IPS-18a (cell line): ENCODE measurements at regions not wholly inside any gene's neighbourhood (a gene's known extent, or its start where the extent isn't known, plus 50 kb on each side); places are given as distances from the start of the nearest gene placed in this dataset.
"Not testable (repeated sequence)": the region's sequence is repeated elsewhere in the genome, so short reads cannot be mapped to it uniquely, and the experiment has no call there.

Experiments
- H3K27ac ChIP-seq: one replicate; pipeline ENCODE4 v1.5.1; 2013; ENCODE audit warnings: low read length
- H3K27me3 ChIP-seq: one replicate; pipeline ENCODE4 v1.6.1; 2013; ENCODE audit warnings: mild to moderate bottlenecking, low read length; ENCODE audit not compliant: control insufficient read depth, insufficient read depth
- H3K36me3 ChIP-seq: one replicate; pipeline ENCODE4 v1.6.1; 2013; ENCODE audit warnings: low read depth, low read length; ENCODE audit not compliant: control insufficient read depth
- H3K4me1 ChIP-seq: one replicate; pipeline ENCODE4 v1.6.1; 2013; ENCODE audit warnings: low read depth, low read length; ENCODE audit not compliant: control insufficient read depth
- H3K4me3 ChIP-seq: one replicate; pipeline ENCODE4 v1.5.1; 2013; ENCODE audit warnings: low read length
- H3K9ac ChIP-seq: one replicate; pipeline ENCODE4 v1.6.1; 2013; ENCODE audit warnings: mild to moderate bottlenecking, low read length, moderate library complexity
- H3K9me3 ChIP-seq: one replicate; pipeline ENCODE4 v1.6.1; 2013; ENCODE audit warnings: low read depth, low read length; ENCODE audit not compliant: control insufficient read depth

DNA sequence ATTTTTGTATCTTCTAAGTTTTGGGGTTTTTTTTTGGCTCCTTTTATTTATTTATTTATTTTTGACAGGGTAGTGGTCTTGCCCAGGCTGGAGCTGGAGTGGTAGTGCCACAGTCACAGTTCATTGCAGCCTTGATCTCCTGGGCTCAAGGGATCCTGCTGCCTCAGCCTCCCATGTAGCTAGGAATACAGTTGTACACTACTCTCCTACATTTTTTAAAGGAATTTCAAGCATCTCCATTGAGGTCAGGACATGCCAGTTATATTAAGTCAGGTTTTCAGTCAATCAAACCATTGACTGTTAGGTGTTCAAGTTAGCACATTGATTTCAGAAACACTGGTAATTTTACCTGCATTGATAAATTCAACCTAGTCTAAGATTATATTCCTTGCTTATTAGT lies 480.5 kb upstream of the SPRY2 start:
- no peaks in the 10 kb centered on the region for H3K4me1 ChIP-seq
- no peak overlapping the region for H3K4me3 ChIP-seq
- no peak overlapping the region for H3K9ac ChIP-seq
- peaks cover 3% of the 10 kb centered on the region for H3K9me3 ChIP-seq
- H3K27ac ChIP-seq, result no peak overlapping the region
- no peaks in the 10 kb centered on the region for H3K36me3 ChIP-seq
- no peaks in the 10 kb centered on the region for H3K27me3 ChIP-seq

DNA sequence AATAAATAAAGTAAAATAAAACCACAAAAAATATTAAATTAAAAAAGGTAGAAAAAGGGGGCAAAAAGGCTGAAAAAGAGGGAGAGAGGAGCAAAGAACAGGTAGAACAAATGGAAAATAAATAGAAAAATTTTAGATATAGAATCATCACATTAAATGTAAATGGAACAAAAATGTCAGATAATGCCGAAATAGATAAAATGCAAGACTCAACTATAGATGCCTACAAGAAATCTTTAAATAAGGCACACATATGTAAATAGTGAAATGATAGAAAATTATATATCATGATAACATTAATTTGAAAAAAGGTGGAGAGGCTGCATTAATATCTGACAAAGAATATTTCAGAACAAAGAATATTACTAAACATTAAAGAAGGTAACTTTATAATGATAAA lies 477.1 kb upstream of the SPRY2 start:
- Histone ChIP-seq H3K9me3 (peaks cover 3% of the 10 kb centered on the region), H3K27ac (no peak overlapping the region), H3K4me3 (no peak overlapping the region), H3K9ac (no peak overlapping the region), H3K27me3 (no peaks in the 10 kb centered on the region), H3K4me1 (no peaks in the 10 kb centered on the region), H3K36me3 (no peaks in the 10 kb centered on the region)

DNA sequence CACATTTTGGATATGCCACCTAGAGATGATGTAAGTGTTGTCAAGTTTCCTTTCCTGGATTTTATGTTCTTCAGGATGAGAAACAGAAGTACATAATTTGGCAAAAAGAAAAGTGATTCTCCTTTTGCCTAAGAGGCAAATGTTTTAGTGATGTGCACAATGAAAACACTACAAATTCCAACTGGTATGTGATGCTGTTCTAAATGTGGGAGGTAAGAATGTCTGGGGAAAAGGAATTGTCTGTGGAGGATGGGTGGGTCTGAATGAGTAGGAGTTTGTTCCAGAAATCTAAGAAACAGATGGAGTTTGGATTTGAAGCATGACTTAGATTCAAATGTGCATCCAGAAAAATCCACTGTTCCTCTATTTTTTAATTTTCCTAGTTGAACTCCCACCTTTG lies 473.6 kb upstream of the SPRY2 start:
- H3K4me1 ChIP-seq, result no peaks in the 10 kb centered on the region
- no peaks in the 10 kb centered on the region for H3K36me3 ChIP-seq
- no peak overlapping the region for H3K27ac ChIP-seq
- peaks cover 3% of the 10 kb centered on the region for H3K9me3 ChIP-seq
- H3K9ac ChIP-seq, result no peak overlapping the region
- H3K27me3 ChIP-seq, result no peaks in the 10 kb centered on the region
- H3K4me3 ChIP-seq, result no peak overlapping the region

DNA sequence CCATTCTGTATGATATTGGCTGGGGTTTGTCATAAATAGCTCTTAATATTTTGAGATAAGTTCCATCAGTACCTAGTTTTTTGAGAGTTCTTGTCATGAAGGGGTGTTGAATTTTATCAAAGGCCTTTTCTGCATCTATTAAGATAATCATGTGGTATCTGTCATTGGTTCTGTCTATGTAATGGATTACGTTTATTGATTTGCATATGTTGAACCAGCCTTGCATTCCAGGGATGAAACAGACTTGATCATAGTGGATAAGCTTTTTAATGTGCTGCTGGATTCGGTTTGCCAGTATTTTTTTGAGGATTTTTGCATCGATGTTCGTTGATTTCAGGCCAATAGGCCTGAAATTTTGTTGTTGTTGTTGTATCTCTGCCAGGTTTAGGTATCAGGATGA lies 469.4 kb upstream of the SPRY2 start:
- not testable (repeated sequence) for H3K27ac ChIP-seq, H3K4me1 ChIP-seq, H3K36me3 ChIP-seq, H3K27me3 ChIP-seq, H3K9me3 ChIP-seq, H3K4me3 ChIP-seq, H3K9ac ChIP-seq

DNA sequence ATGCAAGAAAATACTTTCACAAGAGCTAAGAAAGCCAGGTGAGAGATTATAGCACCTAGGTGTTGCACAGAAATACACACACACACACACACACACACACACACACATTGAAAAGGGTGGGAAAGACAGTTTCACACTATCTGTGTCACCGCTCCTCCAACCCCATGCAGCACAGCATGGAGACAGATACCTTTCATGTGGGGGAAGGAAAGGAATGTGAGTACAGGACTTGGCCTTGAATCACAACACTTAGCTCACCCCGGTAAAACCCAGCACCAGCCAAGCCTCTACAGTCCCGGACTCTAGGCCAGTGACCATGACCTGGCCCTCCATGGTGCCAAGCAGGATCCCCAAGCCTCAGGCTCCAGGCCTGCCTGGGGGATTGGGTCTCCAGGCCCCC lies 462.0 kb upstream of the SPRY2 start:
- Histone ChIP-seq H3K4me1 (no peaks in the 10 kb centered on the region), H3K9ac (no peak overlapping the region), H3K9me3 (no peaks in the 10 kb centered on the region), H3K36me3 (no peaks in the 10 kb centered on the region), H3K27me3 (no peaks in the 10 kb centered on the region), H3K4me3 (no peak overlapping the region), H3K27ac (no peak overlapping the region)

DNA sequence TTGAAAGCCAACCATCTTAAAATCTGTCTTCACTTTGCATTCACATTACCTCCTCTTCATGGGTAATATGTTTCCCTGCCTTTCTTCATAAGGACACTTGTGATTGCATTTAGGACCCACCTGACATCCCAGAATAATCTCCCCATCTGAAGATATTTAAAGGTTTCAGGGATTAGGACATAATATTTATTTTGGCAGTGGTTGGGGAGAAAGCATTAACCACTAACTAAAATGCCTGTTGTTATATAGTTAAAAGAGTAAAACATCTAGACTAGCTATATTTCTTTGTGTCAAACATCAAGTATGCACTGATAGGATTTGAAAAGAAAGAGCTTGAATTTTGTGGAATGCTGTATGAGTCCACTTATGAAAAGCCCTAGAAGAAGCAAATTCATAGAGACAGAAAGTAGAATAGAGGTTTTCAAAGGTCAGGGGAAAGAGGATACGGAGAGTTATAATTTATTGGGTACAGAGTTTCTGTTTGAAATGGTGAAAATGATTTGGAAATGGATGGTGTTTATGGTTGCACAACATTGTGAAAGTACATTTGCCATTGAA lies 457.7 kb upstream of the SPRY2 start:
- H3K36me3 ChIP-seq, result no peaks in the 10 kb centered on the region
- H3K27ac ChIP-seq, result no peak overlapping the region
- no peaks in the 10 kb centered on the region for H3K4me1 ChIP-seq
- no peaks in the 10 kb centered on the region for H3K9me3 ChIP-seq
- no peaks in the 10 kb centered on the region for H3K27me3 ChIP-seq
- no peak overlapping the region for H3K4me3 ChIP-seq
- H3K9ac ChIP-seq, result no peak overlapping the region

DNA sequence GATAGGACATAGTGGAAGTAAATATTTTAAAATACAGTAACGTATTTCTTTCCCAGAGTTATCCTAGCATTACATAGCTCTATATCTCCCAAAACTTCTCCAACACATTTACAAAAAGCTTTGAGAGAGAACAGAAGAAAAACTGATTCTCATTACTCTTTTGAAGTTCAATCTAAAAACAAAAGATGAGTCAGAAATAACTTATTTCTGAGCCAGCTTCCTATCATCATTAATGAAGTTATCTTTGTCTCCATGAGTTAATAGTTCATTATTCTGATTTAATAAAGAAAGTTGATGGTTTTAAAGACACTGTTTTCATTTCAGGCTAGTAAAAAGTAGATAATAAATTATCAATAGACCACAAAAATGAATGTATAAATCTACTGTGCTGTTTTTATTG lies 446.7 kb upstream of the SPRY2 start:
- H3K9me3 ChIP-seq, result no peaks in the 10 kb centered on the region
- no peaks in the 10 kb centered on the region for H3K36me3 ChIP-seq
- peaks cover 14% of the 10 kb centered on the region for H3K4me1 ChIP-seq
- no peak overlapping the region for H3K9ac ChIP-seq
- no peak overlapping the region for H3K4me3 ChIP-seq
- no peak overlapping the region for H3K27ac ChIP-seq
- no peaks in the 10 kb centered on the region for H3K27me3 ChIP-seq

DNA sequence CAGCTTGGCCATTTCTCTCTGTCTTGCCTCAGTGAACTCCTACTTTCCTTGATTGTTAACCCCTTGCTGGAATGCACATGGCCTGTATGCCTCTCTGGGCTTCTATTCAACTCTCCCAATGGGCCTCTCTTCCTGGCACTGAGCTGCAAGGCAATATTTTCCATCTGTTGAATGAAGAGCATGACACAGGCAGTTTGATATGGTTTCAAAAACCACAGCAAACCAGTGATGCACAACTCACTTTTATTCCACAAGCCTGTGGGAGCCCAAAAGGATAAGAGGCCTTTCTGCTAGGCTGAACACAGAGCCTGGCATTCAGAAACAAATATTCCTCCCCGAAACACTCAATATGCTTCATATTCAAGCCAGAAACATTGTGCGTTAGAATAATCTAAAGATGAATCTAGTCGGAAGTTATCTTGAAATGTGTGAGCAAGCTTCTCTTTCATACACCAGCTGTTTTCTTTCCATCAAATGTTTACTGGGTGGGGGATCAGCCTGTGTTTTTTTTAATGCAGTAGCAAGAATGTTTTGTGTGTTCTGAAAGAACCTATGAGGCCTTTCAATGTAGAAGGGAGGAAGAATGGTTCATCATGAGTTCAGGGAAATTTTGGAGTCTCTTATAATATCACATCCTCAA lies 443.1 kb upstream of the SPRY2 start:
- Histone ChIP-seq H3K9ac (no peak overlapping the region), H3K27me3 (no peaks in the 10 kb centered on the region), H3K4me1 (peaks cover 14% of the 10 kb centered on the region), H3K9me3 (no peaks in the 10 kb centered on the region), H3K36me3 (no peaks in the 10 kb centered on the region), H3K4me3 (no peak overlapping the region), H3K27ac (no peak overlapping the region)

DNA sequence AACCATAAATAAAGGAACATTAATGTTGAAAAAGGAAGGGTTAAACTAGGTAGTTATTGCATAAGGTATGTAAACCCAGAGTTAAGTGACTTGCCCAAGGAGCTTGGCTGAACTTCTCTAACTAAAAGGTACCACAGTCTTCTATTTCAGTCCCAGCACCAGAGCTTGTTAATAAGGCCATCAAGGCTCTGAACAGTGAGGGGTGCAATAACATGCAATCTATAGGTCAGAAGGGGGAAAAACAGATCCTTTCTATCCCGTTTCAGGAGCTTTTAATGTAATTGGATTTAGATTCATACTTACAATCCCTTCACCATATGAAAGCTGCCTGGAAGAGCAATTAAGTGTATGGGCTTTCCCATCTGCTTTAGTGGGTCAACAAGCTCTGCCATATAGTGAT lies 441.5 kb upstream of the SPRY2 start:
- H3K27me3 ChIP-seq, result no peaks in the 10 kb centered on the region
- no peak overlapping the region for H3K9ac ChIP-seq
- H3K4me1 ChIP-seq, result peaks cover 14% of the 10 kb centered on the region
- H3K27ac ChIP-seq, result no peak overlapping the region
- no peaks in the 10 kb centered on the region for H3K36me3 ChIP-seq
- no peak overlapping the region for H3K4me3 ChIP-seq
- H3K9me3 ChIP-seq, result no peaks in the 10 kb centered on the region

DNA sequence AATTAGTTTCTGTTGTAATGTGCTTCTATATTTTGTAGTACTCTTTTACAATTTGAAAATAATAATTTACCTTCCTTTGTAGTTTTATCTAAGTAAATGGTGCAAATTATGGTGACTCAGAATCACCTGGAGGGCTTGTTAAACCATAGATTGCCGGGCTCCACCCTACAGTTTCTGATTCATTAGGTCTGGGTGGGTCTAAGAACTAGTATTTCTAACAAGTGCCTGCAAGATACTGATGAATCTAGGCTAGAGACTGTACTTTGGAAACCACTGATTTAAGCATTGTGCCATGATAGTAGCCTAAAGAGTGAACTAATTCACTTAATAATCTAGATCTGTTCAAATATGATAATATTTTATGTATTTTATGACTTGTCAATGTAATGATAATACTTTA lies 437.4 kb upstream of the SPRY2 start:
- Histone ChIP-seq H3K27me3 (no peaks in the 10 kb centered on the region), H3K27ac (no peak overlapping the region)

DNA sequence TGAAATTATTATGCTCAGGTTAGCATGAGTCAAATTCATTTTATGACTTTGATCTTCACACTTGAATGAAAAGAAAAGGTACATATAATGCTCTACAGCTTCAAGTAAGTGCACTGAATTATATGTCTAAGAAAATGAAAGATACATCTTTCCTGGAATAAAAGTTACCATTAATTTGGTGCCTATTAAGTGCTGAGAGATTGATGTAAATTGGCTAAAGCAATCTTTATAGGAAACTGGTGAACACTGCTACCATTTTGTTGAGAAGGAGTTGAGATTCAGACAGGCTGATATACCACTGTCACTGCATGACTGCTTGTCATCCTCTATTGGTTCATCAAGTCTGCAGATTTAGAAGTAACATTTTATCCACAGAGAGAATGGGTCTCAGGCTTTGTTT lies 416.8 kb upstream of the SPRY2 start:
- no peak overlapping the region for H3K4me3 ChIP-seq
- no peaks in the 10 kb centered on the region for H3K9me3 ChIP-seq
- no peaks in the 10 kb centered on the region for H3K4me1 ChIP-seq
- no peaks in the 10 kb centered on the region for H3K27me3 ChIP-seq
- no peak overlapping the region for H3K9ac ChIP-seq
- H3K27ac ChIP-seq, result no peak overlapping the region
- H3K36me3 ChIP-seq, result no peaks in the 10 kb centered on the region

More for the DNA sequence above, 437.4 kb upstream of the SPRY2 start:
- Histone ChIP-seq H3K9me3 (no peaks in the 10 kb centered on the region), H3K4me3 (no peak overlapping the region), H3K9ac (no peak overlapping the region), H3K4me1 (peaks cover 4% of the 10 kb centered on the region), H3K36me3 (no peaks in the 10 kb centered on the region)

DNA sequence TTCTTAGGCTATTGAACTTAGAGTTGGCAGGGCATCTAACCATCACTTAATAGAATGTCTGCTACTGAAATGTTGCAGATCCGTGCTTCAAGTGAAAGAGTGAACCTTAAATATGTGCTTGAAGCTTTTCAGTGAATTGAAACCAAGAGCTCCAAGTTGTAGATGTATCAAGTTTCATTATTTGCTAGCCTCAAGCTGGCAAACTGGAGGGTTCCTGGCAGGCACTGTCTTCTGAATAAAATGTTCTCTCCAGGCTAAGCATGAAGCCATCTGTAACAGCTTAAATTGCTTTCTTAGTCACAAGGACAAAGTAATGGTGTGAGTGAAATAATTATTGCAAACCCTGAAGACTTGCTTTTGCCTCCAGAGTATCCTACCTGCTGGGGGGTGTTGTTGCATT lies 415.0 kb upstream of the SPRY2 start:
- Histone ChIP-seq H3K4me3 (no peak overlapping the region), H3K36me3 (no peaks in the 10 kb centered on the region), H3K9me3 (no peaks in the 10 kb centered on the region), H3K9ac (no peak overlapping the region), H3K4me1 (no peaks in the 10 kb centered on the region), H3K27me3 (no peaks in the 10 kb centered on the region), H3K27ac (no peak overlapping the region)
